ENCODE measurements at regions not wholly inside any gene's neighbourhood (a gene's known extent, or its start where the extent isn't known, plus 50 kb on each side); places are given as distances from the start of the nearest gene placed in this dataset.

DNA sequence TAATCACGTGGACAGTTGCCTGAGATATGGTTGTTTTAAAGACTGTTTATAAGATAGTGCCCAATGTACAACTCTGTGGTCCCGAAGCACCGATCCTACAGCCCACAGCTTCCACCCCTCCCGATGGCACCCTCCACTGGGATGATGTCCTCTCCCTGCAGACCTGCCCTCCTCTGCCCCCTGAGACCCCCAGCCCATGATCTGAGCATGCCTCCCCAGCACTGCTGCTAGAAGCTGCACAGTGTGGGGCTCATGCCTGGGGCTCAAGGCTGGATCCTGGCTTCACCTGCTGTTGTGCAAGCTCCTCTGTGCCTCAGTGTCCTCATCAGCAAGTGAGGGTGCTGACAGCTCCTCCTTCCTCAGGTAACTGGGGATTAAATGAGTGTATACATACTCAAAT, 254.7 kb upstream of the MKI67 start:
- H3K9ac ChIP-seq (ENCODE audit: low read depth, low read length) = no peak overlapping the region
- H3K4me2 ChIP-seq (ENCODE audit: low read length) = no peak overlapping the region
- no peaks in the 10 kb centered on the region for H3K4me1 ChIP-seq (ENCODE audit: control insufficient read depth, insufficient read depth, low read length)
- no peak overlapping the region for H3K4me3 ChIP-seq (ENCODE audit: low read length)
- peaks cover 14% of the 10 kb centered on the region for H3K9me3 ChIP-seq (replicated peaks; ENCODE audit: low read length)
- H3K36me3 ChIP-seq (ENCODE audit: insufficient read depth, low read length) = no peaks in the 10 kb centered on the region
- H3K27me3 ChIP-seq (ENCODE audit: control insufficient read depth, insufficient read depth, low read length) = no peaks in the 10 kb centered on the region

DNA sequence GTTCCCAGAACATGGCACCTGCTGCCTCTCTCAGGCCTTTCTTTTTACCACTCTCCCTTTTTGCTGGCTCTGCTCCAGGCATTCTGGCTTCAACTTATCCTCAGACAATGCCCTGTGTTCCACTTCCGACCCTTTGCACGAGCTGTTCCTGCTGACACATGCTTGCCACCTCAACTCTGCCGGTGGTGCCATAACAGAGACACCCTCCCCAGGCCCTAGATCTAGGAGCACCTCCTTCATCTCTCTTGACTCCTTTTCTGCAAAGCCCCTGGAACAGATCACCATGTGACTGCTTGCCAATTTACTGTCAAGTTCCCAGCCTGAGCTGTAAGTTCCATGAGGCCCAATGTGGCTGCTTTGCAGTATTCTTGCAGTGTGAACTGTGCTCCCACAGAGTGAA, 256.0 kb upstream of the MKI67 start:
- no peak overlapping the region for H3K4me3 ChIP-seq (ENCODE audit: low read length)
- no peak overlapping the region for H3K4me2 ChIP-seq (ENCODE audit: low read length)
- H3K9me3 ChIP-seq (replicated peaks; ENCODE audit: low read length) = peaks cover 12% of the 10 kb centered on the region
- H3K9ac ChIP-seq (ENCODE audit: low read depth, low read length) = no peak overlapping the region
- H3K27me3 ChIP-seq (ENCODE audit: control insufficient read depth, insufficient read depth, low read length) = no peaks in the 10 kb centered on the region
- no peaks in the 10 kb centered on the region for H3K4me1 ChIP-seq (ENCODE audit: control insufficient read depth, insufficient read depth, low read length)
- H3K36me3 ChIP-seq (ENCODE audit: insufficient read depth, low read length) = no peaks in the 10 kb centered on the region

DNA sequence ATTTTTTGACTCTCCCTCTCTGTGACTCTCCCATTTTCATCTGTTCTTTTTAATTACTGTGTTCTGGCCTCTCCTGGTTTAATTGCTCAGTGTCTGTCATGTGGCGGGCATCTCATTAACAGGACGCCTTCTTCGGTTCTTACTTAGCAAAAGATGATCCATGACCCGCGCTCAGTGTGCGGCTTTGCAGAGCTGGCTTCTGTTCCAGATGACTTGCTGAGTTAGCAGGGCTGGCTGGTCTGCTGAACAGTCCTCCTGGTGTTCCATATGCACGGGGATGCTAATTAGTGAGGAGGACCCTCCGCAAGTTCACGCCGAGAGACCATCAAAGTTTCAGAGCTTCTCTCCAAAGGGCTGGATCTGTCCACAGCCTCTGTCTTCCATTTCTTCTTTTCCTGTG, 258.6 kb upstream of the MKI67 start:
- H3K27me3 ChIP-seq (ENCODE audit: control insufficient read depth, insufficient read depth, low read length) = no peaks in the 10 kb centered on the region
- H3K4me2 ChIP-seq (ENCODE audit: low read length) = no peak overlapping the region
- H3K4me1 ChIP-seq (ENCODE audit: control insufficient read depth, insufficient read depth, low read length) = no peaks in the 10 kb centered on the region
- H3K9me3 ChIP-seq (replicated peaks; ENCODE audit: low read length) = peaks cover 5% of the 10 kb centered on the region
- H3K4me3 ChIP-seq (ENCODE audit: low read length) = no peak overlapping the region
- no peak overlapping the region for H3K9ac ChIP-seq (ENCODE audit: low read depth, low read length)
- no peaks in the 10 kb centered on the region for H3K36me3 ChIP-seq (ENCODE audit: insufficient read depth, low read length)

DNA sequence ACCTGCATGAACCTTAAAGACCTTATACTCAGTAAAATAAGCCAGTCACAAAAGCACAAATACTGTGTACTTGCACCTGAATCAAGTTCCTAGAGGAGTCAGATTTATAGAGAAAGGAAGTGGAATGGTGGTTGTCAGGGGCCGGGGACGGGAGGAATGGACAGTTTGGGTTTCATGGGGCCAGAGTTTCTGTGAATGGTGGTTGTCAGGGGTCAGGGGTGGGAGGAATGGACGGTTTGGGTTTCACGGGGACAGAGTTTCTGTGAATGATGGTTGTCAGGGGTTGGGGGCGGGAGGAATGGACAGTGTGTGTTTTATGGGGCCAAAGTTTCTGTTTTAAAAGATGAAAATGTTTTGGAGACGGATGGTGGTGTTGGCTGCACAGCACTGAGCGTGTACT, 260.0 kb upstream of the MKI67 start:
- Histone ChIP-seq H3K4me2 (ENCODE audit: low read length) (no peak overlapping the region), H3K36me3 (ENCODE audit: insufficient read depth, low read length) (no peaks in the 10 kb centered on the region), H3K9me3 (replicated peaks; ENCODE audit: low read length) (peaks cover 11% of the 10 kb centered on the region)

DNA sequence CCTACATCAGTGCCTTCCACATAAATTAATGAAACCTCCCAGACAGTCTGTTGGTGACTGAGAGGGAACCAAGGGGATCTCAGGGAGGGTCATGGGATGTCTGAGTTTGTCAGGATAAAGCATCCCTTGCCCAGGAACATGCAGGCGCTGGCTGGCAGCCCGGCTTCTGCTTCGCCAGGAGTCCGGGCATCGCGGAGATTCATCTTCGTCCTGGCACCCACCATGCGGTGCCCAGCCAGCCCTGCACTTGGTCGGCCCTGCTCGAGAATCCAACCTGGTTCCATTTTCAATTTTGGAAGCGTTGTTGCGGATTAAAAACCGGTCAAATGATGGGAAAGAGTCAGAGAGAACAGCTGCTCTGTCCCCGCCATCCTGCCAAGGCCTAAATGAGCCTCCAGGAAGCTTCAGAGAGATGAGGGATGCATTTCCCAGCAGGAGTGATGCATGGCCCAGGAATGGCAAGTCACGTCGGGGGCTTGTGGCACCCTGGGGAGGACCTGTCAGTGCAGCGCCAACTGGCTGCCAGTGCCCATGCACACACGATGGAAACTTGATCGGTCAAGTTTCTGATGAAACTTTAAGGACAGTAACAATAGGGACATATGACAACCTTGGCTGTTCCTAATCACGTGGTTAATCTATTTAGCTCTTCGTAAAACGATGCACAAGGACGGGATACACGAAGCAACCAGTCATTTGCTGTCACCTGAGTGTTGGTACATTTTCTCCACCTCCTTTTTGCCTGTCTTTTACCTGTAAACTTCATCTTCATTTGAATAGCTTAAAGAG, 260.8 kb upstream of the MKI67 start:
- Histone ChIP-seq H3K4me1 (ENCODE audit: control insufficient read depth, insufficient read depth, low read length) (no peaks in the 10 kb centered on the region), H3K4me3 (ENCODE audit: low read length) (no peak overlapping the region), H3K36me3 (ENCODE audit: insufficient read depth, low read length) (no peaks in the 10 kb centered on the region), H3K9me3 (replicated peaks; ENCODE audit: low read length) (peaks cover 11% of the 10 kb centered on the region), H3K4me2 (ENCODE audit: low read length) (no peak overlapping the region), H3K9ac (ENCODE audit: low read depth, low read length) (no peak overlapping the region), H3K27me3 (ENCODE audit: control insufficient read depth, insufficient read depth, low read length) (no peaks in the 10 kb centered on the region)

More for the DNA sequence above, 260.0 kb upstream of the MKI67 start:
- no peaks in the 10 kb centered on the region for H3K27me3 ChIP-seq (ENCODE audit: control insufficient read depth, insufficient read depth, low read length)
- H3K9ac ChIP-seq (ENCODE audit: low read depth, low read length) = no peak overlapping the region
- H3K4me3 ChIP-seq (ENCODE audit: low read length) = no peak overlapping the region
- H3K4me1 ChIP-seq (ENCODE audit: control insufficient read depth, insufficient read depth, low read length) = no peaks in the 10 kb centered on the region

DNA sequence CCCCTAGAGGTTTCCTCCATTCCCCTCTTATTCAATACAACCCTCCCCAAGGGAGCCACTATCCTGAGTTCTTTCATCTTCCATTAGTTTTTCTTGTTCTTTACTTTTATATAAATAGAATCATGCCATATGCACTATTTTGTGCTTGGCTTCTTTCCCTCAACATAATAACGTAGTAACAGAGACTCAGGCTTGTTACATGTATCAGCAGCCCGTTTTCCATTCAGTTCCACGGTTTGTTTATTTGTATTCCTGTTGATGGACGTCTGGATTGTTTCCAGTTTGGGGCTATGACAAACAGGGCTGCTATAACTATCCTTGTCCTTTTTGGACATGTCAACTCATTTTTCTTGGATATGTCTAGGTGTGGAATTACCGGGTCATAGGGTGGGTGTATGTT, 264.4 kb upstream of the MKI67 start:
- H3K36me3 ChIP-seq (ENCODE audit: insufficient read depth, low read length) = no peaks in the 10 kb centered on the region
- H3K9ac ChIP-seq (ENCODE audit: low read depth, low read length) = no peak overlapping the region
- peaks cover 6% of the 10 kb centered on the region for H3K9me3 ChIP-seq (replicated peaks; ENCODE audit: low read length)
- H3K4me3 ChIP-seq (ENCODE audit: low read length) = no peak overlapping the region
- no peaks in the 10 kb centered on the region for H3K27me3 ChIP-seq (ENCODE audit: control insufficient read depth, insufficient read depth, low read length)
- H3K4me1 ChIP-seq (ENCODE audit: control insufficient read depth, insufficient read depth, low read length) = no peaks in the 10 kb centered on the region
- no peak overlapping the region for H3K4me2 ChIP-seq (ENCODE audit: low read length)

DNA sequence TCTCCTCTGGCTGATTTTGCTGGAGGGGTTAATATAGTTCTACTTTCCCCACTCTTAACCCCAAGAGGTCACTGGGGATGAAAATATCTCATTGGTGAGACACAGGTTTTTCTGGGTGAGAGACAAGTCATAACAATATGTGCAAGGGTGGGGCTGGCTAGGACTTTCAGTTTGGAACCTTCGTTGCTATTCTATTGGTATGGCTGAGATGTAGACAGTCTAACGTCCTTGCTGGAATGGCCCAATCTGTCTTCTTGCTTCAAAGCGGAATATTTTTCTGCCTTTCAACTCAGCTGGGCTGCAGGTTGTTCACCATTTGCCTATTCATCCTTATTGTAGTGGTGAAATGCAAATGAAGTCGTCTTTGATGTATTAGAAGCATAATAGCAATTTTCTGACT, 267.3 kb upstream of the MKI67 start:
- no peak overlapping the region for H3K4me2 ChIP-seq (ENCODE audit: low read length)
- no peak overlapping the region for H3K4me3 ChIP-seq (ENCODE audit: low read length)
- H3K9ac ChIP-seq (ENCODE audit: low read depth, low read length) = no peak overlapping the region
- H3K4me1 ChIP-seq (ENCODE audit: control insufficient read depth, insufficient read depth, low read length) = no peaks in the 10 kb centered on the region
- peaks cover 13% of the 10 kb centered on the region for H3K9me3 ChIP-seq (replicated peaks; ENCODE audit: low read length)
- no peaks in the 10 kb centered on the region for H3K36me3 ChIP-seq (ENCODE audit: insufficient read depth, low read length)
- H3K27me3 ChIP-seq (ENCODE audit: control insufficient read depth, insufficient read depth, low read length) = no peaks in the 10 kb centered on the region

DNA sequence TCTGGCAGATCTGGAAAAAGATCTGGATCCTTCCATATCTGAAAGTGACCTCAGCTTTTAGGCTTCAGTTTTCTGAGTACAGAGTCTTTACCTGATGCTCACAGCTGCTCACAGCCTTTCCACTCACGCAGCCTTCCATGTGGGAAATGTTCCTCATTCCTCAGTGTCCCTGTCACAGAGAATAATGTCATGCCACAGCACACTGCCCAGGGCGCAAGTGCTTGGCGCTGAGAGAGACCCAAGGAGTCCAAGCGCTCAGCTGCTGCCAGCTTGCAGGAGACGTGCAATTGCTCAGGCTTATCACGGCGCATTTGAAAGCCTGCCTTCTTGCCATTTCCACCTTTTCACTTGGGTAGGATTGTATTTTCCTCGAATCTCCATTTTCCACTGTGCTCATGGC, 271.9 kb upstream of the MKI67 start:
- no peaks in the 10 kb centered on the region for H3K4me1 ChIP-seq (ENCODE audit: control insufficient read depth, insufficient read depth, low read length)
- no peak overlapping the region for H3K4me2 ChIP-seq (ENCODE audit: low read length)
- H3K9me3 ChIP-seq (replicated peaks; ENCODE audit: low read length) = peaks cover 7% of the 10 kb centered on the region
- no peaks in the 10 kb centered on the region for H3K27me3 ChIP-seq (ENCODE audit: control insufficient read depth, insufficient read depth, low read length)
- no peak overlapping the region for H3K4me3 ChIP-seq (ENCODE audit: low read length)
- no peak overlapping the region for H3K9ac ChIP-seq (ENCODE audit: low read depth, low read length)
- no peaks in the 10 kb centered on the region for H3K36me3 ChIP-seq (ENCODE audit: insufficient read depth, low read length)

DNA sequence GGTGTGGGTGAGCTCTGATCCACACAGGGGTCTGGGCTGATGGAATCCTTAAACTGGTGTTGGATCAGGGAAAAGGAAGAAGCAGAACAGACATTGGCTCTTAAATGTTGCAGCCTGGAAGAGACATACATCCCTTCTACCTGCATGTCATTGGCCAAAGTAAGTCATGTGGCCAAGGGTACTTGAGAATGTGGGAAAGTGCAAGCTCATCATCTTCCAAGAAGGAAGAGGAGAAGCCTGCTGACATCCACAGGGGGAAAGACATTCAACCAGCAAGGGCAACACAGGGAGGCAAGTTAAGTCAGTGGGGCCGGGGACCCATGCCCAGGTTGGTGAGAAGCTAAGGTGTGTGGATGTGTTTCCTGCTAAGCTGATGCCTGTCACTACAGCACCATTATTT, 272.8 kb upstream of the MKI67 start:
- Histone ChIP-seq H3K4me3 (ENCODE audit: low read length) (no peak overlapping the region), H3K27me3 (ENCODE audit: control insufficient read depth, insufficient read depth, low read length) (no peaks in the 10 kb centered on the region), H3K4me2 (ENCODE audit: low read length) (no peak overlapping the region)

DNA sequence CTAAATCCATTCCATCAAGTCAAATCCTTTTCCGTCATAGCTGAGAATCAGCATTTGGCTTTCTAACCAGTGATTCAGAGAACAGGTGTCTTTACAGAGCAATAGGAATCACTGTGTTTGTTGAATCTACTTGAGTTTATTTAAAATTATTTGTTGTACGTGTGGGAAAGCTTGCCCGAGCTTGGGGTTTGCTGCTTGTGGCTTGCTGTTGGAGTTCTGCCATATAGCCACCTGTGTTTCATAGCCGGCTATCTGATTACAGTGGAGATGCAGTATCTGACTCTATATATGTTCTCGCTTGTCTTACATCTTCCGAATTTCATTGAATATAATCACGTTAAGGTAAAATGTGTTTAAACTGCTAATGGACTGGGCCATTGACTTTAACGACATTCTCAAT, 274.3 kb upstream of the MKI67 start:
- no peaks in the 10 kb centered on the region for H3K4me1 ChIP-seq (ENCODE audit: control insufficient read depth, insufficient read depth, low read length)
- no peak overlapping the region for H3K4me3 ChIP-seq (ENCODE audit: low read length)
- H3K4me2 ChIP-seq (ENCODE audit: low read length) = no peak overlapping the region
- H3K9ac ChIP-seq (ENCODE audit: low read depth, low read length) = no peak overlapping the region
- H3K36me3 ChIP-seq (ENCODE audit: insufficient read depth, low read length) = no peaks in the 10 kb centered on the region
- H3K9me3 ChIP-seq (replicated peaks; ENCODE audit: low read length) = peaks cover 14% of the 10 kb centered on the region
- no peaks in the 10 kb centered on the region for H3K27me3 ChIP-seq (ENCODE audit: control insufficient read depth, insufficient read depth, low read length)

More for the DNA sequence above, 272.8 kb upstream of the MKI67 start:
- Histone ChIP-seq H3K9ac (ENCODE audit: low read depth, low read length) (no peak overlapping the region), H3K9me3 (replicated peaks; ENCODE audit: low read length) (peaks cover 7% of the 10 kb centered on the region), H3K36me3 (ENCODE audit: insufficient read depth, low read length) (no peaks in the 10 kb centered on the region), H3K4me1 (ENCODE audit: control insufficient read depth, insufficient read depth, low read length) (no peaks in the 10 kb centered on the region)

DNA sequence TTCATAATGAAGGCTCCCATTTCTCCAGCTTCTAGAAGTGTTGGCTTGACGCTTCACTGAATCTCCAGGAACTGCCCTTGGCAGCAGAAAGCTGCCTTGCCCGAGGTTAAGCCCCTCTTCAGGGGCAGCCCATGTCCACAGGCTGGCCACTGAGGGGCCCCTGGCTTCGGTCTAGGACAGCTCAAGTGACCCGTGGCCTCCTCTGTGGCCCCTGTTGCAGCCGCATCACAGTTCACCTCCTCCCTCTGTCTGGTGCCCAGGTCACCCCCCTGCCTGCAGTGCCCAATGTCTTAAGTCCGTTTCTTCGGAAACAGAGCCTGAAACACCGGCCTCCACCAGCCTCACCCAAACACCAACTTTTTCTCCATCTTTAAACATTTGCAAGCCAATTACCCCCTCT, 279.2 kb upstream of the MKI67 start:
- peaks cover 15% of the 10 kb centered on the region for H3K9me3 ChIP-seq (replicated peaks; ENCODE audit: low read length)
- H3K27me3 ChIP-seq (ENCODE audit: control insufficient read depth, insufficient read depth, low read length) = no peaks in the 10 kb centered on the region
- H3K9ac ChIP-seq (ENCODE audit: low read depth, low read length) = no peak overlapping the region
- no peaks in the 10 kb centered on the region for H3K4me1 ChIP-seq (ENCODE audit: control insufficient read depth, insufficient read depth, low read length)
- no peak overlapping the region for H3K4me3 ChIP-seq (ENCODE audit: low read length)
- H3K36me3 ChIP-seq (ENCODE audit: insufficient read depth, low read length) = no peaks in the 10 kb centered on the region
- H3K4me2 ChIP-seq (ENCODE audit: low read length) = no peak overlapping the region

DNA sequence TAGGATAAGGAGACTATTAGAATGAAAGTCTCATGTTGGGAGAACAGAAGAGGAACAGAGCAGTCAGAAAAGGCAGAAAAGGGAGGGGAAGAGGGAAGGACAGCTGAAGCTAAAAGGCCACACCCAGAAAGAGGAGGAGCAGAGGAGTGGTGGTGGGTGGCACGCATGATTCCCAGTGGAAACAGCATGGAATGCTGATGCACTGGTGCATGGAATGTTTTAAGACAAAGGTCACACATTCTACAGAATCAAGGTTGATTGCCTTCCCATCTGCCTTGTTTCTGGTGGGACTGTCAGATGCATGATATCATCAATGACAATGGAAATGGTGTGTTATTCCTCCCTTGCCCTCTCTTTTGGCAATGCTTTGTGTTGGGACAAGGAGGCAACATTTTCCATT, 285.4 kb upstream of the MKI67 start:
- no peak overlapping the region for H3K4me3 ChIP-seq (ENCODE audit: low read length)
- H3K9ac ChIP-seq (ENCODE audit: low read depth, low read length) = no peak overlapping the region
- no peaks in the 10 kb centered on the region for H3K27me3 ChIP-seq (ENCODE audit: control insufficient read depth, insufficient read depth, low read length)
- no peak overlapping the region for H3K4me2 ChIP-seq (ENCODE audit: low read length)
- peaks cover 16% of the 10 kb centered on the region for H3K9me3 ChIP-seq (replicated peaks; ENCODE audit: low read length)
- H3K36me3 ChIP-seq (ENCODE audit: insufficient read depth, low read length) = no peaks in the 10 kb centered on the region
- no peaks in the 10 kb centered on the region for H3K4me1 ChIP-seq (ENCODE audit: control insufficient read depth, insufficient read depth, low read length)
